ENCODE measurements at regions not wholly inside any gene's neighbourhood (a gene's known extent, or its start where the extent isn't known, plus 50 kb on each side); places are given as distances from the start of the nearest gene placed in this dataset.

- TF ChIP-seq CTCF (IDR thresholded peaks at IDR 0.05) (no peak), POLR2A (IDR thresholded peaks at IDR 0.05) (no peak)
These were observed 1322.3 kb downstream of the UQCRFS1 start for GRCh38 chr19:27890696-27891095.

Data from heart left ventricle (tissue), 13 donors.